IMR-90 (cell line): ENCODE measurements at regions not wholly inside any gene's neighbourhood (a gene's known extent, or its start where the extent isn't known, plus 50 kb on each side); places are given as distances from the start of the nearest gene placed in this dataset.

ENCODE experiments used
- ATAC-seq: fragments of 200-7000 bp; cut with Tn5 transposase; 2 replicates; pipeline ENCODE4 v1.9.1; 2020; ENCODE audit warnings: low read depth, mild to moderate bottlenecking, moderate library complexity
- BruUV-seq: library from RNA; stranded (reverse); fragments of 400-500 nt; replicated peaks from 2 replicates; lab custom pipeline; 2021; lab: Mats Ljungman, UMichigan
- CTCF ChIA-PET: fragments of 300-600 bp; formaldehyde crosslinking; extraction: SDS; loops from one replicate; lab custom pipeline; 2021; ENCODE audit warnings: antibody characterized with exemption; lab: Yijun Ruan, JAX
- POLR2A ChIA-PET: fragments of 300-600 bp; sonication (Branson Sonifier 250); formaldehyde crosslinking; loops from one replicate; lab custom pipeline; 2022; ENCODE audit warnings: antibody characterized with exemption; ENCODE audit not compliant: unreplicated experiment; lab: Charles Lee
- DNase-seq: peaks from one replicate; pipeline ENCODE4 v3.0.0; 2013
- H2AFZ ChIP-seq: replicated peaks from 2 replicates; pipeline ENCODE3; 2013; ENCODE audit warnings: low read length, mild to moderate bottlenecking; ENCODE audit not compliant: poor library complexity
- H2AK5ac ChIP-seq: 2 replicates; pipeline ENCODE4 v1.6.1; 2013; ENCODE audit warnings: low read depth, low read length, inconsistent platforms
- H2AK9ac ChIP-seq: replicated peaks from 2 replicates; pipeline ENCODE3; 2013; ENCODE audit warnings: mild to moderate bottlenecking, low read depth, low read length, moderate library complexity; ENCODE audit not compliant: poor library complexity
- H2BK120ac ChIP-seq: 2 replicates; pipeline ENCODE4 v1.6.1; 2013; ENCODE audit warnings: low read depth, low read length, inconsistent platforms
- H2BK15ac ChIP-seq: 3 replicates; pipeline ENCODE4 v1.6.1; 2013; ENCODE audit warnings: low read depth, low read length, inconsistent platforms
- H2BK20ac ChIP-seq: 2 replicates; pipeline ENCODE4 v1.6.1; 2013; ENCODE audit warnings: low read depth, mild to moderate bottlenecking, inconsistent platforms, low read length, moderate library complexity
- H2BK5ac ChIP-seq: 2 replicates; pipeline ENCODE4 v1.6.1; 2013; ENCODE audit warnings: mild to moderate bottlenecking, low read depth, low read length, inconsistent platforms; ENCODE audit not compliant: poor library complexity, severe bottlenecking
- H3K14ac ChIP-seq: replicated peaks from 2 replicates; pipeline ENCODE4 v1.6.1; 2013; ENCODE audit warnings: low read depth, low read length, inconsistent platforms
- H3K18ac ChIP-seq: 2 replicates; pipeline ENCODE4 v1.6.1; 2013; ENCODE audit warnings: low read depth, low read length, control low read depth
- H3K23ac ChIP-seq: 2 replicates; pipeline ENCODE4 v1.6.1; 2013; ENCODE audit warnings: low read depth, low read length, inconsistent platforms
- H3K27ac ChIP-seq: 2 replicates; pipeline ENCODE4 v1.5.1; 2013; ENCODE audit warnings: mild to moderate bottlenecking, control low read depth, low read length; ENCODE audit not compliant: insufficient read depth
- H3K27me3 ChIP-seq: 2 replicates; pipeline ENCODE4 v1.6.1; 2013; ENCODE audit warnings: low read length; ENCODE audit not compliant: control insufficient read depth, insufficient read depth
- H3K36me3 ChIP-seq: 2 replicates; pipeline ENCODE4 v1.6.1; 2013; ENCODE audit warnings: low read length, mixed read lengths; ENCODE audit not compliant: control insufficient read depth, insufficient read depth
- H3K4ac ChIP-seq: 2 replicates; pipeline ENCODE4 v1.6.1; 2013; ENCODE audit warnings: low read depth, low read length, inconsistent platforms
- H3K4me1 ChIP-seq: 2 replicates; pipeline ENCODE4 v1.6.1; 2013; ENCODE audit warnings: low read length, mixed read lengths; ENCODE audit not compliant: control insufficient read depth, insufficient read depth
- H3K4me2 ChIP-seq: 2 replicates; pipeline ENCODE4 v1.6.1; 2013; ENCODE audit warnings: low read depth, mild to moderate bottlenecking, control low read depth, low read length, moderate library complexity
- H3K4me3 ChIP-seq: 2 replicates; pipeline ENCODE4 v1.5.1; 2013; ENCODE audit warnings: low read depth, mild to moderate bottlenecking, control low read depth, low read length, moderate library complexity; ENCODE audit not compliant: insufficient read depth
- H3K56ac ChIP-seq: 2 replicates; pipeline ENCODE4 v1.6.1; 2013; ENCODE audit warnings: low read length, inconsistent platforms; ENCODE audit not compliant: insufficient read depth; ENCODE audit errors: extremely low read depth
- H3K79me1 ChIP-seq, 2 experiments: 2 replicates each; pipeline ENCODE4 v1.6.1; 2013; ENCODE audit warnings: low read length in 2 of 2, inconsistent platforms in 1 of 2, low read depth in 1 of 2
- H3K9ac ChIP-seq: 2 replicates; pipeline ENCODE4 v1.6.1; 2013; ENCODE audit warnings: low read depth, low read length, control low read depth
- H3K9me1 ChIP-seq: 2 replicates; pipeline ENCODE4 v1.6.1; 2013; ENCODE audit warnings: low read length, inconsistent platforms; ENCODE audit not compliant: insufficient read depth
- H3K9me3 ChIP-seq: 2 replicates; pipeline ENCODE4 v1.6.1; 2013; ENCODE audit warnings: low read length; ENCODE audit not compliant: control insufficient read depth, insufficient read depth
- H4K20me1 ChIP-seq: 2 replicates; pipeline ENCODE4 v1.6.1; 2013; ENCODE audit warnings: low read length, inconsistent platforms; ENCODE audit not compliant: insufficient read depth
- H4K5ac ChIP-seq: 2 replicates; pipeline ENCODE4 v1.6.1; 2013; ENCODE audit warnings: mild to moderate bottlenecking, low read depth, low read length, control low read depth
- H4K8ac ChIP-seq, 2 experiments: 2 replicates each; pipeline ENCODE4 v1.6.1; 2013; ENCODE audit warnings: low read depth in 2 of 2, low read length in 2 of 2, control low read depth in 1 of 2, inconsistent platforms in 1 of 2
- H4K91ac ChIP-seq: 2 replicates; pipeline ENCODE4 v1.6.1; 2013; ENCODE audit warnings: low read depth, low read length, inconsistent platforms; ENCODE audit not compliant: insufficient read depth
- BHLHE40 ChIP-seq: fragments of 150-350 bp; IDR thresholded peaks from 2 replicates; pipeline ENCODE4 v1.6.1; 2016; ENCODE audit warnings: mild to moderate bottlenecking, low read depth, low read length
- MXI1 ChIP-seq: IDR thresholded peaks from 2 replicates; pipeline ENCODE4 v1.6.1; 2012; ENCODE audit warnings: low read depth, mild to moderate bottlenecking, low read length, moderate library complexity, borderline replicate concordance
- NFE2L2 ChIP-seq: fragments of 150-350 bp; IDR thresholded peaks from 2 replicates; pipeline ENCODE4 v1.6.1; 2016; ENCODE audit warnings: low read depth, mild to moderate bottlenecking, low read length
- POLR2A ChIP-seq: IDR thresholded peaks from 2 replicates; pipeline ENCODE4 v1.6.1; 2012; ENCODE audit warnings: mild to moderate bottlenecking, low read depth, low read length
- dilution Hi-C: fragments of 300-500 bp; cut with HindIII; formaldehyde crosslinking; loops from one replicate; pipeline ENCODE4 v1.14.3; 2018; ENCODE audit warnings: low sequenced_read_pairs; ENCODE audit not compliant: unreplicated experiment
- in situ Hi-C: fragments of 300-500 bp; cut with MboI; formaldehyde crosslinking; loops from 3 replicates; pipeline ENCODE4 v1.14.3; 2019; ENCODE audit warnings: low sequenced_read_pairs, inconsistent platforms, mixed read lengths
- intact Hi-C: fragments of 100-400 bp; cut with micrococcal nuclease; formaldehyde crosslinking; loops from 2 replicates; pipeline ENCODE4 v1.10.0; 2022

GRCh38 chr4:162707962-162708361 is 458.7 kb downstream of the NAF1 start:
- no peak overlapping the region for H2BK5ac ChIP-seq
- no peak overlapping the region for H3K18ac ChIP-seq
- in situ Hi-C loops: no loop called here
- H3K9me3 ChIP-seq: no peaks in the 10 kb centered on the region
- H4K5ac ChIP-seq: no peak overlapping the region
- ATAC-seq: no peak
- no TSS peak for BruUV-seq
- H4K8ac ChIP-seq: no peak overlapping the region
- no peaks in the 10 kb centered on the region for H4K20me1 ChIP-seq
- H3K56ac ChIP-seq: no peak overlapping the region
- H3K4me2 ChIP-seq: no peak overlapping the region
- H3K14ac ChIP-seq: no peak overlapping the region
- H3K4me3 ChIP-seq: no peak overlapping the region
- H2BK20ac ChIP-seq: no peak overlapping the region
- H3K36me3 ChIP-seq: no peaks in the 10 kb centered on the region
- no peaks in the 10 kb centered on the region for H3K4me1 ChIP-seq
- no peaks in the 10 kb centered on the region for H3K79me1 ChIP-seq
- no peak overlapping the region for H2BK120ac ChIP-seq
- H2AK9ac ChIP-seq: no peak overlapping the region
- no peak overlapping the region for H3K4ac ChIP-seq
- intact Hi-C loops: no loop called here
- no peak overlapping the region for H3K23ac ChIP-seq
- POLR2A ChIA-PET: no interaction called here
- H3K27ac ChIP-seq: no peak overlapping the region
- H3K9me1 ChIP-seq: no peaks in the 10 kb centered on the region
- no peak overlapping the region for H4K91ac ChIP-seq
- no peaks in the 10 kb centered on the region for H3K27me3 ChIP-seq
- CTCF ChIA-PET: no interaction called here
- dilution Hi-C loops: no loop called here
- no peak for DNase-seq
- no peak overlapping the region for H3K9ac ChIP-seq
- no peak overlapping the region for H2BK15ac ChIP-seq
- no peak overlapping the region for H2AFZ ChIP-seq
- H2AK5ac ChIP-seq: no peak overlapping the region
- TF ChIP-seq NFE2L2 (no peak), POLR2A (no peak), MXI1 (no peak), BHLHE40 (no peak)
